Panc1 (cell line): ENCODE measurements at regions not wholly inside any gene's neighbourhood (a gene's known extent, or its start where the extent isn't known, plus 50 kb on each side); places are given as distances from the start of the nearest gene placed in this dataset.

Source experiments
- ATAC-seq: fragments of 200-7000 bp; cut with Tn5 transposase; 2 replicates; pipeline ENCODE4 v1.9.1; 2020; ENCODE audit warnings: mild to moderate bottlenecking, moderate library complexity
- BruUV-seq: library from RNA; stranded (reverse); fragments of 400-500 nt; replicated peaks from 2 replicates; lab custom pipeline; 2021; lab: Mats Ljungman, UMichigan
- CTCF ChIA-PET: fragments of 300-600 bp; sonication (Branson Sonifier 250); formaldehyde crosslinking; loops from one replicate; lab custom pipeline; 2022; ENCODE audit warnings: antibody characterized with exemption; lab: Charles Lee
- POLR2A ChIA-PET: fragments of 300-600 bp; sonication (Branson Sonifier 250); formaldehyde crosslinking; loops from one replicate; lab custom pipeline; 2022; ENCODE audit warnings: antibody characterized with exemption; lab: Charles Lee
- DNase-seq: peaks from one replicate; pipeline ENCODE4 v3.0.0-alpha.2; 2010; ENCODE audit warnings: low read depth, low spot score
- H3K27ac ChIP-seq: 2 replicates; pipeline ENCODE4 v1.5.1; 2011; ENCODE audit warnings: mild to moderate bottlenecking, low read length, inconsistent platforms
- H3K27me3 ChIP-seq: fragments of 200-500 bp; sonication (Bioruptor generic); 2 replicates; pipeline ENCODE4 v1.6.0; 2014; ENCODE audit warnings: low read length, inconsistent platforms; ENCODE audit not compliant: control insufficient read depth, insufficient read depth
- H3K36me3 ChIP-seq: fragments of 200-500 bp; sonication (Bioruptor generic); 2 replicates; pipeline ENCODE4 v1.5.1; 2014; ENCODE audit warnings: inconsistent platforms, mild to moderate bottlenecking, low read length, moderate library complexity; ENCODE audit not compliant: control insufficient read depth, insufficient read depth
- H3K4me1 ChIP-seq: 2 replicates; pipeline ENCODE4 v1.5.1; 2011; ENCODE audit warnings: inconsistent platforms, mild to moderate bottlenecking, low read length, moderate library complexity; ENCODE audit not compliant: control insufficient read depth, insufficient read depth
- H3K4me3 ChIP-seq, 2 experiments: 2 replicates each; pipeline ENCODE4 v1.5.1; 2011 to 2012; ENCODE audit warnings: low read depth in 2 of 2, low read length in 2 of 2, mild to moderate bottlenecking in 2 of 2, inconsistent platforms in 1 of 2, moderate library complexity in 1 of 2
- H3K9me3 ChIP-seq: fragments of 200-500 bp; sonication (Bioruptor generic); 2 replicates; pipeline ENCODE4 v1.5.1; 2014; ENCODE audit warnings: low read depth, mild to moderate bottlenecking, inconsistent platforms, low read length, moderate library complexity; ENCODE audit not compliant: control insufficient read depth, insufficient read depth
- POLR2AphosphoS5 ChIP-seq: IDR thresholded peaks from 2 replicates; pipeline ENCODE4 v1.6.1; 2012; ENCODE audit warnings: mild to moderate bottlenecking, low read depth, low read length, moderate library complexity
- SIN3A ChIP-seq: IDR thresholded peaks from 2 replicates; pipeline ENCODE4 v1.6.1; 2012; ENCODE audit warnings: low read depth, mild to moderate bottlenecking, low read length, moderate library complexity, borderline replicate concordance; ENCODE audit not compliant: insufficient read depth
- TCF7L2 ChIP-seq: IDR thresholded peaks from 2 replicates; pipeline ENCODE4 v1.6.1; 2011; ENCODE audit warnings: mild to moderate bottlenecking, low read depth, low read length, inconsistent platforms
- in situ Hi-C: cut with HindIII; loops from 2 replicates; pipeline ENCODE4 v1.10.0; 2016; ENCODE audit warnings: low sequenced_read_pairs, low pct_unique_long_range_greater_than_20kb
- intact Hi-C: fragments of 100-400 bp; cut with micrococcal nuclease; formaldehyde crosslinking; loops from one replicate; pipeline ENCODE4 v1.10.0; 2022; ENCODE audit not compliant: unreplicated experiment
- TF ChIP-seq, protein P1 (sequence below): fragments of 450-650 bp; IDR thresholded peaks from 2 replicates; pipeline ENCODE4 v1.5.1; 2017; ENCODE audit warnings: mild to moderate bottlenecking
- TF ChIP-seq, protein P2 (sequence below), 2 experiments: IDR thresholded peaks; 2 replicates each; pipeline ENCODE4 v1.6.1; 2011 to 2012; ENCODE audit warnings: low read depth in 2 of 2, control low read depth in 1 of 2, low read length in 1 of 2, mild to moderate bottlenecking in 1 of 2, moderate library complexity in 1 of 2; ENCODE audit not compliant: insufficient read depth in 1 of 2

DNA sequence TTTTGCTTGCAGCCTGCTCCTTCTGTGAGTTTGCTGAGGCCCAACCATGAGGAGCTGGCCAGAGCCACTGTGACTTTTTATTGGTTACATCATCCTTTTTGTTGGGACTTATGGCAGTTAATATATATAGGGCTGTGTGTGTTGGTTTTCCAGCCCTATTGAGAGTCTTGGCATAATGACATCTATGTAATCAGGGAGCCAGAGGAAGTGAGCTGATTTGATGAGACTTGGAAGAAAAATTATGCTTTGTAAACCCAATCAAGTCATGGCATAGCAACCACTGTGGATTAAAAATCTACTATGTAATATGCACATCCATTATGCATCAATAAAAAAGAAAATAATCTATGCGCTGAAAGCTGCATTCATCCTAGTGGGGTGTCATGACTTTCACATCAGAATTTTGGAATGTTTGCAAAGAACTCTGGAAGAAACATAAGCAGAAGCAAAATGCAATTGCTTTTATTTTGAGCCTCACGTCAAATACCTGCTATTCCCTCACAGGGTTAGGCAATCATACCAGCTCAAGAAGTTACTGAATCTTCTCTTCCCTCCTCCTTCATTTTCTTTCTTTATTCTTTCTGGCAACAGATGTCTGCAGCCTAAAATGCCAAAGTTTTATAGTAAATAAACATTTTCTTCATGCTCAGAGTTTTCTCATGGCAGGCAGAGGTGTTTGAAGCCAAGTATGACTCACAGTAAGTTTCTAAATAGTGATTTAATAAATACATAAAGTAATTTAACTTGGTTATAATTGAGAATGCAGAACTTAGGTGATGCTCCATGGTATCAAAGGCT is 308.5 kb downstream of the KCNS3 start:
- no peaks in the 10 kb centered on the region for H3K27me3 ChIP-seq
- in situ Hi-C loops, result no loop called here
- no peaks in the 10 kb centered on the region for H3K4me1 ChIP-seq
- CTCF ChIA-PET, result no interaction called here
- DNase-seq (no peak), ATAC-seq (no peak)
- intact Hi-C loops, result no loop called here
- H3K4me3 ChIP-seq, result no peak overlapping the region
- H3K27ac ChIP-seq, result no peak overlapping the region
- BruUV-seq, result no TSS peak
- no peaks in the 10 kb centered on the region for H3K36me3 ChIP-seq
- POLR2A ChIA-PET, result no interaction called here
- no peaks in the 10 kb centered on the region for H3K9me3 ChIP-seq
- no peak for TF ChIP-seq SIN3A
- TF ChIP-seq, protein P1, sequence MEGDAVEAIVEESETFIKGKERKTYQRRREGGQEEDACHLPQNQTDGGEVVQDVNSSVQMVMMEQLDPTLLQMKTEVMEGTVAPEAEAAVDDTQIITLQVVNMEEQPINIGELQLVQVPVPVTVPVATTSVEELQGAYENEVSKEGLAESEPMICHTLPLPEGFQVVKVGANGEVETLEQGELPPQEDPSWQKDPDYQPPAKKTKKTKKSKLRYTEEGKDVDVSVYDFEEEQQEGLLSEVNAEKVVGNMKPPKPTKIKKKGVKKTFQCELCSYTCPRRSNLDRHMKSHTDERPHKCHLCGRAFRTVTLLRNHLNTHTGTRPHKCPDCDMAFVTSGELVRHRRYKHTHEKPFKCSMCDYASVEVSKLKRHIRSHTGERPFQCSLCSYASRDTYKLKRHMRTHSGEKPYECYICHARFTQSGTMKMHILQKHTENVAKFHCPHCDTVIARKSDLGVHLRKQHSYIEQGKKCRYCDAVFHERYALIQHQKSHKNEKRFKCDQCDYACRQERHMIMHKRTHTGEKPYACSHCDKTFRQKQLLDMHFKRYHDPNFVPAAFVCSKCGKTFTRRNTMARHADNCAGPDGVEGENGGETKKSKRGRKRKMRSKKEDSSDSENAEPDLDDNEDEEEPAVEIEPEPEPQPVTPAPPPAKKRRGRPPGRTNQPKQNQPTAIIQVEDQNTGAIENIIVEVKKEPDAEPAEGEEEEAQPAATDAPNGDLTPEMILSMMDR, result no peak
- TF ChIP-seq, protein P2, sequence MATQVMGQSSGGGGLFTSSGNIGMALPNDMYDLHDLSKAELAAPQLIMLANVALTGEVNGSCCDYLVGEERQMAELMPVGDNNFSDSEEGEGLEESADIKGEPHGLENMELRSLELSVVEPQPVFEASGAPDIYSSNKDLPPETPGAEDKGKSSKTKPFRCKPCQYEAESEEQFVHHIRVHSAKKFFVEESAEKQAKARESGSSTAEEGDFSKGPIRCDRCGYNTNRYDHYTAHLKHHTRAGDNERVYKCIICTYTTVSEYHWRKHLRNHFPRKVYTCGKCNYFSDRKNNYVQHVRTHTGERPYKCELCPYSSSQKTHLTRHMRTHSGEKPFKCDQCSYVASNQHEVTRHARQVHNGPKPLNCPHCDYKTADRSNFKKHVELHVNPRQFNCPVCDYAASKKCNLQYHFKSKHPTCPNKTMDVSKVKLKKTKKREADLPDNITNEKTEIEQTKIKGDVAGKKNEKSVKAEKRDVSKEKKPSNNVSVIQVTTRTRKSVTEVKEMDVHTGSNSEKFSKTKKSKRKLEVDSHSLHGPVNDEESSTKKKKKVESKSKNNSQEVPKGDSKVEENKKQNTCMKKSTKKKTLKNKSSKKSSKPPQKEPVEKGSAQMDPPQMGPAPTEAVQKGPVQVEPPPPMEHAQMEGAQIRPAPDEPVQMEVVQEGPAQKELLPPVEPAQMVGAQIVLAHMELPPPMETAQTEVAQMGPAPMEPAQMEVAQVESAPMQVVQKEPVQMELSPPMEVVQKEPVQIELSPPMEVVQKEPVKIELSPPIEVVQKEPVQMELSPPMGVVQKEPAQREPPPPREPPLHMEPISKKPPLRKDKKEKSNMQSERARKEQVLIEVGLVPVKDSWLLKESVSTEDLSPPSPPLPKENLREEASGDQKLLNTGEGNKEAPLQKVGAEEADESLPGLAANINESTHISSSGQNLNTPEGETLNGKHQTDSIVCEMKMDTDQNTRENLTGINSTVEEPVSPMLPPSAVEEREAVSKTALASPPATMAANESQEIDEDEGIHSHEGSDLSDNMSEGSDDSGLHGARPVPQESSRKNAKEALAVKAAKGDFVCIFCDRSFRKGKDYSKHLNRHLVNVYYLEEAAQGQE (IDR thresholded peaks at IDR 0.05; ENCODE audit: insufficient read depth in 1 of 2, low read depth in 2 of 2, low read length in 1 of 2), result no peak
- no peak for TF ChIP-seq TCF7L2

DNA sequence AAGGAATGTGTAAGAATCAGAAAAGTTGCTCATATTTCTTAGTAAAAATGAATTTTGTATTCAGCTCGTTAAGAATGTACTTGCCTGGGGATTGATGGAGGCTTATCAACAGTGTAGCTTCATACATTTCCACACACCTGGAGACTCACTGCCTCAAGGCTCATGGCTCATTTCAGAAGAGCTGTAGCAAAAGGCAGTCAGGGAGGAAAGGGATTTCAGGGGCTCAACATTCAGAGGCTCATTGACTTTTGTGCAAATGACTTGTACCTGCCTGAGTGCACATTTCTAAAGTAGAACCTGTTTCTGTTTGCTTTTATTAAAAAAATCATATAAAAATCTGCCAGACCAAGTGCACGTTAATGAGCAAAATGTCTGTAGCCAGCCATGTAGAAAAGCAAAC is 304.4 kb downstream of the KCNS3 start:
- Histone ChIP-seq H3K36me3 (no peaks in the 10 kb centered on the region), H3K27ac (no peak overlapping the region), H3K4me3 (no peak overlapping the region), H3K27me3 (no peaks in the 10 kb centered on the region), H3K9me3 (no peaks in the 10 kb centered on the region), H3K4me1 (no peaks in the 10 kb centered on the region)
- BruUV-seq, result no TSS peak
- DNase-seq (no peak), ATAC-seq (no peak)
- ChIA-PET CTCF (no interaction called here), POLR2A (no interaction called here)
- TF ChIP-seq, protein P1, result no peak
- TF ChIP-seq SIN3A (no peak), TCF7L2 (no peak), POLR2AphosphoS5 (no peak)
- TF ChIP-seq, protein P2 (IDR thresholded peaks at IDR 0.05; ENCODE audit: insufficient read depth in 1 of 2, low read depth in 2 of 2, low read length in 1 of 2), result no peak
- in situ Hi-C loops, result no loop called here
- intact Hi-C loops, result no loop called here
